Heart right ventricle (tissue), 16 donors: ENCODE measurements at regions not wholly inside any gene's neighbourhood (a gene's known extent, or its start where the extent isn't known, plus 50 kb on each side); places are given as distances from the start of the nearest gene placed in this dataset.

Source experiments
- ATAC-seq, 8 donors: fragments of 200-7000 bp; cut with Tn5 transposase; one replicate each; pipeline ENCODE4 v1.9.1; 2020; ENCODE audit warnings: mild to moderate bottlenecking in 8 of 8, moderate library complexity in 8 of 8, moderate number of reproducible peaks in 1 of 8
- DNase-seq, 2 donors: peaks; one replicate each; pipeline ENCODE4 v3.0.0-alpha.2; 2020
- H3K27ac ChIP-seq, 10 donors: fragments of 200-600 bp; sonication (generic) in 2 of 10; one replicate each; pipeline versions ENCODE4 v1.5.0 to v1.8.0; 2020 to 2022; ENCODE audit warnings: mild to moderate bottlenecking in 3 of 10
- H3K27me3 ChIP-seq, 7 donors: fragments of 200-600 bp; one replicate each; pipeline ENCODE4 v1.8.0; 2021 to 2022; ENCODE audit warnings: mild to moderate bottlenecking in 2 of 7
- H3K36me3 ChIP-seq, 9 donors: fragments of 200-600 bp; sonication (generic) in 1 of 9; one replicate each; pipeline versions ENCODE4 v1.5.0 to v1.8.0; 2020 to 2022; ENCODE audit warnings: mild to moderate bottlenecking in 2 of 9
- H3K4me1 ChIP-seq, 9 donors: fragments of 200-600 bp; sonication (generic) in 1 of 9; one replicate each; pipeline versions ENCODE4 v1.5.0 to v1.8.0; 2020 to 2022; ENCODE audit warnings: mild to moderate bottlenecking in 4 of 9
- H3K4me3 ChIP-seq, 10 donors: fragments of 200-600 bp; sonication (generic) in 2 of 10; one replicate each; pipeline versions ENCODE4 v1.5.0 to v1.8.0; 2020 to 2022; ENCODE audit warnings: mild to moderate bottlenecking in 7 of 10, moderate library complexity in 2 of 10
- H3K9me3 ChIP-seq, 11 donors: fragments of 200-600 bp in 10 of 11; sonication (generic) in 2 of 11; one replicate each; pipeline versions ENCODE4 v1.5.0 to v1.8.0; 2013 to 2022; ENCODE audit warnings: mild to moderate bottlenecking in 2 of 11, control low read depth in 1 of 11, moderate library complexity in 1 of 11
- WGBS, 2 donors: extraction: QIAGEN DNeasy Blood & Tissue Kit; methylation state at CpG; one replicate each; pipeline ENCODE4 v1.1.7; 2013; ENCODE audit warnings: inconsistent platforms in 1 of 2; 5-methylcytosine and 5-hydroxymethylcytosine counted together
- intact Hi-C, 10 donors: fragments of 100-400 bp; cut with DNase I; formaldehyde crosslinking; loops; one replicate each; pipeline versions ENCODE4 v1.11.1 to v1.14.2; 2022
- TF ChIP-seq, protein P1 (sequence below), 9 donors: fragments of 200-600 bp; sonication (generic) in 2 of 9; IDR thresholded peaks; one replicate each; pipeline versions ENCODE4 v1.5.0 to v1.8.0; 2021 to 2022; ENCODE audit warnings: antibody characterized with exemption in 9 of 9, mild to moderate bottlenecking in 5 of 9, moderate library complexity in 1 of 9
- donor health status: Arrhythmogenic right ventricular cardiomyopathy.
- donor health status: ischemic (EF 13 %, LVEDD 7.1; RV severe dilation, severe dysfunction).
- donor health status: healthy with polysubstance abuse.
- donor health status: DM: no; HTN: yes; CAD: no.
- donor health status: DM: no; HTN: no; CAD: no.
- donor health status: ischemic (EF 25% LVEDD 6.9; RV normal size, moderate dysfunction).
- donor health status: ischemic (EF 25% LVEDD 5.7; RV mildly dilated, moderate dysfunction).
- donor health status: healthy.
- donor health status: DM: yes; HTN: yes; CAD: no.
- donor health status: Ischemic cardiomyopathy.
- donor health status: ischemic (EF 35%, LVEDD 5.7; RV mildly dilated, moderate dysfunction).
- donor health status: nonischemic (EF 11% LVEDD 7.7; RV severe dilation, severe dysfunction).
- donor health status: DM: yes; HTN: yes; CAD: no.
- donor health status: PGD.
- donor health status: ischemic (EF 29% LVEDD 5.4; RV normal size, mild dysfunction).
- donor health status: nonischemic (EF 23%, LVEDD 6.1; RV moderate dilation, normal function).

DNA sequence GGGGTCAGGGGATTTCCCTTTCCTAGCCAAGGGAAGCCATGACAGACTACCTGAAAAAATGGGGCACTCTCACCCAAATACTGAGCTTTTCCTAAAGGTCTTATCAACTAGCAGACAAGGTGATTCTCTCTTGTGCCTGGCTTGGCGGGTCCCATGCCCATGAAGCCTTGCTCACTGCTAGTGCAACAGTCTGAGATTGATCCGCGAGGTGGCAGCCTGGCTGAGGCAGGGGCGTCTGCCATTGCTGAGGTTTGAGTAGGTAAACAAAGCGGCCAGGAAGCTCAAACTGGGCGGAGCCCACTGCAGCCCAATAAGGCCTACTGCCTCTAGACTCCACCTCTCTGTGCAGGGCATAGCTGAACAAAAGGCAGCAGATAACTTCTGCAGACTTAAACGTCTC, 152.6 kb upstream of the PMFBP1 start:
- H3K4me3 ChIP-seq = no peak overlapping the region
- ATAC-seq (no peak), DNase-seq (no peak)
- TF ChIP-seq, protein P1, sequence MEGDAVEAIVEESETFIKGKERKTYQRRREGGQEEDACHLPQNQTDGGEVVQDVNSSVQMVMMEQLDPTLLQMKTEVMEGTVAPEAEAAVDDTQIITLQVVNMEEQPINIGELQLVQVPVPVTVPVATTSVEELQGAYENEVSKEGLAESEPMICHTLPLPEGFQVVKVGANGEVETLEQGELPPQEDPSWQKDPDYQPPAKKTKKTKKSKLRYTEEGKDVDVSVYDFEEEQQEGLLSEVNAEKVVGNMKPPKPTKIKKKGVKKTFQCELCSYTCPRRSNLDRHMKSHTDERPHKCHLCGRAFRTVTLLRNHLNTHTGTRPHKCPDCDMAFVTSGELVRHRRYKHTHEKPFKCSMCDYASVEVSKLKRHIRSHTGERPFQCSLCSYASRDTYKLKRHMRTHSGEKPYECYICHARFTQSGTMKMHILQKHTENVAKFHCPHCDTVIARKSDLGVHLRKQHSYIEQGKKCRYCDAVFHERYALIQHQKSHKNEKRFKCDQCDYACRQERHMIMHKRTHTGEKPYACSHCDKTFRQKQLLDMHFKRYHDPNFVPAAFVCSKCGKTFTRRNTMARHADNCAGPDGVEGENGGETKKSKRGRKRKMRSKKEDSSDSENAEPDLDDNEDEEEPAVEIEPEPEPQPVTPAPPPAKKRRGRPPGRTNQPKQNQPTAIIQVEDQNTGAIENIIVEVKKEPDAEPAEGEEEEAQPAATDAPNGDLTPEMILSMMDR (IDR thresholded peaks at IDR 0.05) = no peak
- H3K9me3 ChIP-seq = peaks cover 0 to 28% (median 0%) of the 10 kb centered on the region in 11 donors
- WGBS, 2 donors = 87 to 92% methylated on average over 7 of the region's 7 CpGs
- H3K4me1 ChIP-seq = no peaks in the 10 kb centered on the region
- H3K27ac ChIP-seq = no peak overlapping the region
- intact Hi-C loops = no loop called here
- no peaks in the 10 kb centered on the region for H3K36me3 ChIP-seq
- no peaks in the 10 kb centered on the region for H3K27me3 ChIP-seq

DNA sequence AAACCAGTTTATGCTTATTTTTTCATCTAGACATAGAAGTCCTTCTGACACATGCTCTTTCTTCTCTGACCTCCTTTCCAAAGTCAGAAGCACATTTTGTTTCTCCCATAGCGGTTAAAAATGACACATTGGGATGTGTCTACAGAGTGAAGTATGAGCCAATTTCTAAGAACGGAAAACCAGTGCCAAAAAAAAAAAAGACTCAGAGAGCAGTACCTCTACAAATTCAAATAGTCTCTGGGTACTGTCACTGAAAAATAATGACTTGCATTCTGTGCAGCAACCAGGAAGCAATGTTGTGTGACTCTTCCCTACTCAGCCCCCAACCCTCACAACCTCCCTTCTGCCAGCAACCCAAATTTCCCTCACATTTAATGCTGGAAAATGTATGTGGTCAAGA, 145.5 kb upstream of the PMFBP1 start:
- H3K36me3 ChIP-seq = no peaks in the 10 kb centered on the region
- TF ChIP-seq, protein P1 (IDR thresholded peaks at IDR 0.05) = no peak
- H3K27me3 ChIP-seq = no peaks in the 10 kb centered on the region
- ATAC-seq (peak in 2 of 8 donors; percentile 33 to 44), DNase-seq (no peak)
- intact Hi-C loops = no loop called here
- H3K4me3 ChIP-seq = no peak overlapping the region
- H3K9me3 ChIP-seq = peaks cover 0 to 26% (median 0%) of the 10 kb centered on the region in 11 donors
- 50 to 63% methylated on average over 2 of the region's 2 CpGs for WGBS, 2 donors
- H3K27ac ChIP-seq = no peak overlapping the region
- peaks cover 0 to 5% (median 0%) of the 10 kb centered on the region in 9 donors for H3K4me1 ChIP-seq

DNA sequence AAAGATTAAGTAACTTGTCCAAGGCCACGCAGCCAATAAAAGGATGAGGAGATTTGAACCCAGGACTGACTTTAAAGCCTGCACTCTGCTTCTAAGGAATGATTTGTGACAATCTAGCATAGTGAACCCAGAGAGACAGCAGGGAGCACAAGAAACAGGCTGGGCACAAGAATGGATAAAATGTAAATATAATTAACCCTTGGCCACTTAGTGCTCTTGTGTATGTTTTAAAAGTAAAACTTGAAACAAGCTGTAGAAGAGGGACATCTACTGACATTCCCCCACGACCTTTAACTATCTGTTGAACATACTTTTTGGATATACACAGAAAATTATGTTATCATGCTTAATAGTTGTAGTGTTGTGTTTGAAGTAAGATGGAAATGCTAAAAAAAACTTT, 141.9 kb upstream of the PMFBP1 start:
- intact Hi-C loops = no loop called here
- Histone ChIP-seq H3K27me3 (no peaks in the 10 kb centered on the region), H3K4me1 (peaks cover 0 to 5% (median 0%) of the 10 kb centered on the region in 9 donors), H3K27ac (no peak overlapping the region), H3K9me3 (peaks cover 0 to 11% (median 0%) of the 10 kb centered on the region in 11 donors), H3K4me3 (no peak overlapping the region), H3K36me3 (no peaks in the 10 kb centered on the region)
- no peak for DNase-seq
- WGBS, 2 donors = 71 to 72% methylated on average over 2 of the region's 2 CpGs
- TF ChIP-seq, protein P1 (IDR thresholded peaks at IDR 0.05) = no peak
- ATAC-seq = no peak

DNA sequence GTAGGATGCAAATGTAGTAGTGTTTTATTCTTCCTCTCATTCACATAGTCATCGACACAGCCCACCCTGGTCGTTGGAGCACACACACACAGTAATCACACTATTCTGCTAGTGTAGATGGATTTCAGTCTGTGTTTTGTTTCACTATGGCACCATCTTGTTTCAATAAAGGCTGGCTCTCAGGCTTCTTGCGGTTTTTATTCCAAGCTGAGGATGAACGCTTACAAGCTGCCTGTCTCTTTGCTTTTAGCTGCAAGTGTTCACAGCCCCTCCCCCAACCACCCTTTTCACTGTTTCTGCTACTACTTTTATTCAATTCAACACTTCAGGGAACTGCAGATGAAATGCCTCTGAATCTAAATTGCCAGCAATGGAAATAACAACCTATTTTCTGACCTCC, 140.9 kb upstream of the PMFBP1 start:
- H3K27ac ChIP-seq = no peak overlapping the region

More for the DNA sequence above, 140.9 kb upstream of the PMFBP1 start:
- Histone ChIP-seq H3K4me3 (no peak overlapping the region), H3K4me1 (peaks cover 0 to 3% (median 0%) of the 10 kb centered on the region in 9 donors), H3K9me3 (peaks cover 0 to 21% (median 3%) of the 10 kb centered on the region in 11 donors), H3K27me3 (no peaks in the 10 kb centered on the region), H3K36me3 (no peaks in the 10 kb centered on the region)
- ATAC-seq = no peak
- intact Hi-C loops = no loop called here
- DNase-seq = no peak
- TF ChIP-seq, protein P1 (IDR thresholded peaks at IDR 0.05) = no peak
- WGBS, 2 donors = 58 to 63% methylated on average over 4 of the region's 4 CpGs
